ENCODE measurements at regions not wholly inside any gene's neighbourhood (a gene's known extent, or its start where the extent isn't known, plus 50 kb on each side); places are given as distances from the start of the nearest gene placed in this dataset.

GRCh38 chr13:47594833-47595232 lies 406.2 kb downstream of the SUCLA2 start:
- no peaks in the 10 kb centered on the region for H3K79me2 ChIP-seq (replicated peaks; ENCODE audit: insufficient read depth, low read length)
- H3K9me3 ChIP-seq (ENCODE audit: low read length), result no peaks in the 10 kb centered on the region
- TF ChIP-seq MXI1 (conservative IDR thresholded peaks at IDR 0.05; ENCODE audit: poor library complexity, severe bottlenecking) (no peak), TAF1 (IDR thresholded peaks at IDR 0.05; ENCODE audit: low read depth) (no peak), CTCF (IDR thresholded peaks at IDR 0.05; ENCODE audit: poor library complexity, severe bottlenecking) (no peak), EZH2 (IDR thresholded peaks at IDR 0.05; ENCODE audit: borderline replicate concordance, insufficient read depth, low read length, poor library complexity, severe bottlenecking) (no peak), EP300 (conservative IDR thresholded peaks at IDR 0.05; ENCODE audit: poor library complexity, severe bottlenecking) (no peak), RAD21 (conservative IDR thresholded peaks at IDR 0.05) (no peak), REST (IDR thresholded peaks at IDR 0.05; ENCODE audit: borderline replicate concordance) (no peak), SMC3 (conservative IDR thresholded peaks at IDR 0.05; ENCODE audit: poor library complexity) (no peak), POLR2AphosphoS5 (IDR thresholded peaks at IDR 0.05) (no peak)
- no peak overlapping the region for H3K4me2 ChIP-seq (ENCODE audit: low read length)
- no peak overlapping the region for H3K4me3 ChIP-seq (ENCODE audit: low read length)
- no peaks in the 10 kb centered on the region for H3K36me3 ChIP-seq (ENCODE audit: insufficient read depth, low read length)
- no peak overlapping the region for H2AFZ ChIP-seq (ENCODE audit: low read depth, low read length)
- H3K9ac ChIP-seq (ENCODE audit: low read length), result no peak overlapping the region
- H3K27me3 ChIP-seq (ENCODE audit: insufficient read depth, low read depth, low read length), result no peaks in the 10 kb centered on the region
- H3F3A ChIP-seq (ENCODE audit: insufficient read depth, low read length, poor library complexity, severe bottlenecking), result no peaks in the 10 kb centered on the region
- H3K27ac ChIP-seq (ENCODE audit: low read length), result no peak overlapping the region
- no peaks in the 10 kb centered on the region for H3K9me2 ChIP-seq (ENCODE audit: insufficient read depth, low read length)
- no peaks in the 10 kb centered on the region for H4K20me1 ChIP-seq (ENCODE audit: insufficient read depth)

- Histone ChIP-seq H3F3A (ENCODE audit: insufficient read depth, low read length, poor library complexity, severe bottlenecking) (no peaks in the 10 kb centered on the region), H3K27ac (ENCODE audit: low read length) (no peak overlapping the region), H3K4me3 (ENCODE audit: low read length) (no peak overlapping the region), H3K9me2 (ENCODE audit: insufficient read depth, low read length) (no peaks in the 10 kb centered on the region), H3K9me3 (ENCODE audit: low read length) (no peaks in the 10 kb centered on the region), H2AFZ (ENCODE audit: low read depth, low read length) (no peak overlapping the region), H3K36me3 (ENCODE audit: insufficient read depth, low read length) (no peaks in the 10 kb centered on the region), H3K27me3 (ENCODE audit: insufficient read depth, low read depth, low read length) (no peaks in the 10 kb centered on the region), H3K9ac (ENCODE audit: low read length) (no peak overlapping the region), H3K79me2 (replicated peaks; ENCODE audit: insufficient read depth, low read length) (no peaks in the 10 kb centered on the region), H3K4me2 (ENCODE audit: low read length) (no peak overlapping the region), H4K20me1 (ENCODE audit: insufficient read depth) (no peaks in the 10 kb centered on the region)
- TF ChIP-seq EP300 (conservative IDR thresholded peaks at IDR 0.05; ENCODE audit: poor library complexity, severe bottlenecking) (no peak), REST (IDR thresholded peaks at IDR 0.05; ENCODE audit: borderline replicate concordance) (no peak), EZH2 (IDR thresholded peaks at IDR 0.05; ENCODE audit: borderline replicate concordance, insufficient read depth, low read length, poor library complexity, severe bottlenecking) (no peak), MXI1 (conservative IDR thresholded peaks at IDR 0.05; ENCODE audit: poor library complexity, severe bottlenecking) (no peak), CTCF (IDR thresholded peaks at IDR 0.05; ENCODE audit: poor library complexity, severe bottlenecking) (no peak), TAF1 (IDR thresholded peaks at IDR 0.05; ENCODE audit: low read depth) (no peak)
These were observed 408.8 kb downstream of the SUCLA2 start for GRCh38 chr13:47592256-47592655.

Data from neural cell (in vitro differentiated cells).